SU-DHL-6 (cell line): ENCODE measurements at regions not wholly inside any gene's neighbourhood (a gene's known extent, or its start where the extent isn't known, plus 50 kb on each side); places are given as distances from the start of the nearest gene placed in this dataset.

Source experiments
- H2AFZ ChIP-seq: fragments of 200-600 bp; sonication (generic); 2 replicates; pipeline ENCODE4 v1.6.1; 2014; ENCODE audit warnings: low read depth, mild to moderate bottlenecking, moderate library complexity, mixed read lengths, antibody characterized with exemption, low read length; ENCODE audit not compliant: severe bottlenecking
- H3F3A ChIP-seq: fragments of 200-600 bp; shearing (Covaris generic); 2 replicates; pipeline ENCODE4 v1.6.0; 2016; ENCODE audit warnings: antibody characterized with exemption, mild to moderate bottlenecking; ENCODE audit not compliant: insufficient read depth
- H3K27ac ChIP-seq: fragments of 200-600 bp; sonication (generic); 2 replicates; pipeline ENCODE4 v1.5.1; 2016; ENCODE audit warnings: low read depth, mild to moderate bottlenecking, low read length, moderate library complexity, mixed read lengths
- H3K27me3 ChIP-seq: fragments of 200-600 bp; sonication (generic), shearing (Covaris generic); 2 replicates; pipeline ENCODE4 v1.6.0; 2014; ENCODE audit warnings: mild to moderate bottlenecking, low read length
- H3K36me3 ChIP-seq: fragments of 200-600 bp; sonication (generic); 2 replicates; pipeline ENCODE4 v1.6.1; 2014; ENCODE audit warnings: mild to moderate bottlenecking, low read length, mixed read lengths
- H3K4me2 ChIP-seq: fragments of 300-600, 200-600 bp; shearing (Covaris generic), sonication (generic); 2 replicates; pipeline ENCODE4 v1.6.0; 2014; ENCODE audit warnings: low read length, low read depth, mild to moderate bottlenecking; ENCODE audit not compliant: poor library complexity, severe bottlenecking
- H3K4me3 ChIP-seq: fragments of 200-600 bp; sonication (generic); 2 replicates; pipeline ENCODE4 v1.5.1; 2014; ENCODE audit warnings: antibody characterized with exemption, low read length, mild to moderate bottlenecking, mixed read lengths; ENCODE audit not compliant: insufficient read depth, poor library complexity, severe bottlenecking
- H3K79me2 ChIP-seq: fragments of 200-600 bp; sonication (generic); 2 replicates; pipeline ENCODE4 v1.6.1; 2014; ENCODE audit warnings: mild to moderate bottlenecking, low read length, moderate library complexity; ENCODE audit not compliant: insufficient read depth
- H3K9ac ChIP-seq: fragments of 200-600 bp; sonication (generic); 2 replicates; pipeline ENCODE4 v1.7.0; 2014; ENCODE audit warnings: mild to moderate bottlenecking, low read length
- H3K9me2 ChIP-seq: fragments of 200-600 bp; sonication (generic); replicated peaks from 2 replicates; pipeline ENCODE4 v1.6.1; 2014; ENCODE audit warnings: low read length; ENCODE audit not compliant: insufficient read depth
- H3K9me3 ChIP-seq: fragments of 200-600 bp; sonication (generic); 2 replicates; pipeline ENCODE4 v1.6.1; 2014; ENCODE audit warnings: low read length, mixed read lengths; ENCODE audit not compliant: insufficient read depth
- H4K20me1 ChIP-seq: fragments of 200-600 bp; sonication (generic); 2 replicates; pipeline ENCODE4 v1.6.1; 2014; ENCODE audit warnings: low read depth, mild to moderate bottlenecking, antibody characterized with exemption, low read length, moderate library complexity, mixed read lengths
- CTCF ChIP-seq: fragments of 200-600 bp; sonication (generic); IDR thresholded peaks from one replicate; pipeline ENCODE4 v1.5.1; 2017; ENCODE audit warnings: antibody characterized with exemption, mild to moderate bottlenecking, low read length, moderate library complexity; ENCODE audit not compliant: insufficient read depth, poor library complexity, severe bottlenecking
- EZH2phosphoT487 ChIP-seq: fragments of 200-600 bp; sonication (generic), shearing (Covaris generic); conservative IDR thresholded peaks from 2 replicates; pipeline ENCODE4 v1.6.1; 2018; ENCODE audit warnings: mild to moderate bottlenecking, antibody characterized with exemption, low read length, moderate library complexity, mixed read lengths

DNA sequence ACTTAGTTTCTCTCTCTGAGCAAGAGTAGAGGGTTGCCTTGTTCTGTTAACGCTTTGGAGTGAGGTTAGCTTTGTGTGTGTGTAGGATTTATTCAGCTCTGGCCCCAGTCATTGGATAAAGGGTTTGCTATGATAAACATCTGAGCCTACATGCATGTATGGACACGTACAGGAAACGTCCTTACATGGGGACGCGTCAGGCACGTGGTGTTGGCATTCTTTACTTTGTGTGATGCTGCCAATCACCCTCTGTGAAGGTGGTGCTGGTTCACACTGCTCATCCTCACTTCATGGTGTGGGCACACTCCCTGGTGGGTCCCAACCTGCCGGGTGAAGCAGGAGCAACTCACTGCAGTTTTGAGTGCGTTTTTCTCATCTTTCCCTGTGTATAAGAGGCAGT, 53.4 kb upstream of the CD93 start:
- H3K9me3 ChIP-seq = no peaks in the 10 kb centered on the region

DNA sequence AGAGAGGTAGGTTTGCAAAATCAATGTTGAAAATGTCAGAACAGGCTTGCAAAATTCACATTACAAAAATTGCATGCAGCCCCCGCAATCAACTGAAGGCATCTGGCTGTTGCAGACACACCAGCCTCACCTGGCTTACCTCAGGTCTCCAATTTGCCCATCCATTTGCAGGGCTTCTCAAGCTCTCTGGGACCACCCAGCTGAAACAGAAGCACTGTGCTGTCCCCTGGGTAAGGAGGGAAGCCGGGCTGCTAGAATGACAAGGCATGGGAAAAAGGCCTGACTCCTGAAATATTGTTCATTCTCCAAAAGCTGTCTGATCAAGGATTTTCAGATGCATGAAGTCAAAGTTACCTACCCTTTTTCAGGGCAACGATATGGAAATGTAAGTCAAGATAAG, 52.6 kb upstream of the CD93 start:
- H3K9ac ChIP-seq = no peak overlapping the region

More for the DNA sequence above, 53.4 kb upstream of the CD93 start:
- Histone ChIP-seq H2AFZ (no peak overlapping the region), H3K36me3 (no peaks in the 10 kb centered on the region), H3K9ac (no peak overlapping the region), H3F3A (no peaks in the 10 kb centered on the region), H3K9me2 (no peaks in the 10 kb centered on the region), H3K27ac (no peak overlapping the region), H3K4me2 (no peak overlapping the region), H3K4me3 (no peak overlapping the region), H3K27me3 (no peaks in the 10 kb centered on the region), H3K79me2 (no peaks in the 10 kb centered on the region), H4K20me1 (no peaks in the 10 kb centered on the region)
- TF ChIP-seq CTCF = no peak
- TF ChIP-seq EZH2phosphoT487 = no peak

DNA sequence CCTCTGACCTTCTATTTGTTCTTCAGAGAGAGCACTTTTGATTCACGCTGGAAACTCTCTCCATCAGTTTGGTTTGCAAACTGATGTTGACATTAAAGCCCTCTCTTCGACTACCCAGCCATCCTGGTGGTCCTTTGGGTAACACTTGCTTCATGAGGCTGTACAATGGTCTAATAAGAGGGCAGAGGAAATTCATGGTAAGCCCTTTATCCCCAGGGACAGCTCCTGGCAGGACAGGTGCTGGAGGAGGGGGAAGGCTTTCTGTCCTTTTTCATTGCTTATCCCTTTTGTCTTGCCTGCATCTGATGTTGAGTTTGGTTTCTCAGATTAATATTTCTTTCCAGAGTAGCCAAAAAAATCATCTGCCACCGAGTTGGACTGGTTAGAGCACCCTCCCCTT, 52.1 kb upstream of the CD93 start:
- Histone ChIP-seq H4K20me1 (no peaks in the 10 kb centered on the region), H3K4me2 (no peak overlapping the region), H3K36me3 (no peaks in the 10 kb centered on the region), H3K9ac (no peak overlapping the region), H3F3A (no peaks in the 10 kb centered on the region), H3K4me3 (no peak overlapping the region), H2AFZ (no peak overlapping the region), H3K27me3 (no peaks in the 10 kb centered on the region), H3K27ac (no peak overlapping the region), H3K9me3 (no peaks in the 10 kb centered on the region), H3K9me2 (no peaks in the 10 kb centered on the region), H3K79me2 (no peaks in the 10 kb centered on the region)
- no peak for TF ChIP-seq EZH2phosphoT487
- no peak for TF ChIP-seq CTCF

More for the DNA sequence above, 52.6 kb upstream of the CD93 start:
- no peak for TF ChIP-seq EZH2phosphoT487
- Histone ChIP-seq H3K27ac (no peak overlapping the region), H3K27me3 (no peaks in the 10 kb centered on the region), H3K36me3 (no peaks in the 10 kb centered on the region), H3K4me2 (no peak overlapping the region), H2AFZ (no peak overlapping the region), H3K9me3 (no peaks in the 10 kb centered on the region), H3K9me2 (no peaks in the 10 kb centered on the region), H3F3A (no peaks in the 10 kb centered on the region), H3K4me3 (no peak overlapping the region), H3K79me2 (no peaks in the 10 kb centered on the region), H4K20me1 (no peaks in the 10 kb centered on the region)

GRCh38 chr20:23136893-23137745, 51.0 kb upstream of the CD93 start:
- Histone ChIP-seq H4K20me1 (no peaks in the 10 kb centered on the region), H3K27me3 (no peaks in the 10 kb centered on the region), H3K4me2 (no peak overlapping the region), H3K27ac (no peak overlapping the region), H3F3A (no peaks in the 10 kb centered on the region), H3K79me2 (no peaks in the 10 kb centered on the region), H2AFZ (no peak overlapping the region), H3K9me2 (no peaks in the 10 kb centered on the region), H3K4me3 (no peak overlapping the region), H3K9ac (no peak overlapping the region), H3K9me3 (no peaks in the 10 kb centered on the region), H3K36me3 (no peaks in the 10 kb centered on the region)
- TF ChIP-seq EZH2phosphoT487 (no peak), CTCF (no peak)
